Endothelial cell (in vitro differentiated cells): ENCODE measurements at regions not wholly inside any gene's neighbourhood (a gene's known extent, or its start where the extent isn't known, plus 50 kb on each side); places are given as distances from the start of the nearest gene placed in this dataset.

Source experiments
- DNase-seq: peaks from one replicate; pipeline ENCODE4 v3.0.0; 2021; ENCODE audit warnings: low spot score
- H3K27ac Mint-ChIP-seq: one replicate; pipeline ENCODE4 v1.8.0; 2021; ENCODE audit warnings: mixed read lengths, inconsistent platforms; ENCODE audit not compliant: unreplicated experiment
- H3K27me3 Mint-ChIP-seq: one replicate; pipeline ENCODE4 v1.8.0; 2021; ENCODE audit warnings: mild to moderate bottlenecking, moderate library complexity, mixed read lengths, inconsistent platforms; ENCODE audit not compliant: unreplicated experiment
- H3K36me3 Mint-ChIP-seq: one replicate; pipeline ENCODE4 v1.8.0; 2021; ENCODE audit warnings: mild to moderate bottlenecking, low read depth, mixed read lengths, inconsistent platforms; ENCODE audit not compliant: unreplicated experiment
- H3K4me1 Mint-ChIP-seq: one replicate; pipeline ENCODE4 v1.8.0; 2021; ENCODE audit warnings: mild to moderate bottlenecking, mixed read lengths, inconsistent platforms; ENCODE audit not compliant: unreplicated experiment
- H3K4me3 Mint-ChIP-seq: one replicate; pipeline ENCODE4 v1.8.0; 2021; ENCODE audit warnings: mild to moderate bottlenecking, mixed read lengths, inconsistent platforms; ENCODE audit not compliant: unreplicated experiment
- H3K9me3 Mint-ChIP-seq: one replicate; pipeline ENCODE4 v1.8.0; 2021; ENCODE audit warnings: mixed read lengths, inconsistent platforms; ENCODE audit not compliant: unreplicated experiment
- CTCF ChIP-seq: fragments of 200-600 bp; sonication (generic); IDR thresholded peaks from one replicate; pipeline ENCODE4 v1.5.0; 2021; ENCODE audit warnings: antibody characterized with exemption; ENCODE audit not compliant: unreplicated experiment

DNA sequence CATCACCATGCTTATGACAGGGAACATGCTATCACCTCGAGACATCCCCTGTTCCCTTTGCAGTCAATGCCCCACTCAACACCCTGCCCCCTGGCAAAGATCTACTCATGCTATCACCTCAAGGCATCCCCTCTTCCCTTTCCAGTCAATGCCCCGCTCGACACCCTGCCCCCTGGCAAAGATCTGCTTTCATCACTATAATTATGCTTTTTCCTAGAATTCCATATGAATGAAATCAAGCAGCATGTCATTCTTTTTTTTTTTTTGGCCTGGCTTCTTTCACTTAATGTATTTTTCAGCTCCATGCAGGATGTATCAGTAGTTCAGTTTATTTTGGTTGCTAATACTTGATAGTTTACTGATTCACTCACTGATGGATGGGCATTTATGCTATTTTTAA lies 554.9 kb downstream of the CDH26 start:
- H3K27me3 Mint-ChIP-seq: no peaks in the 10 kb centered on the region
- DNase-seq: no peak
- no peaks in the 10 kb centered on the region for H3K4me1 Mint-ChIP-seq
- H3K4me3 Mint-ChIP-seq: no peak overlapping the region
- no peaks in the 10 kb centered on the region for H3K9me3 Mint-ChIP-seq
- H3K27ac Mint-ChIP-seq: no peak overlapping the region
- no peak for TF ChIP-seq CTCF
- H3K36me3 Mint-ChIP-seq: no peaks in the 10 kb centered on the region

GRCh38 chr20:60516442-60516841 lies 558.2 kb downstream of the CDH26 start:
- Mint-ChIP-seq H3K9me3 (no peaks in the 10 kb centered on the region), H3K4me1 (no peaks in the 10 kb centered on the region), H3K36me3 (no peaks in the 10 kb centered on the region), H3K4me3 (no peak overlapping the region), H3K27me3 (no peaks in the 10 kb centered on the region), H3K27ac (no peak overlapping the region)
- no peak for TF ChIP-seq CTCF
- DNase-seq: no peak

DNA sequence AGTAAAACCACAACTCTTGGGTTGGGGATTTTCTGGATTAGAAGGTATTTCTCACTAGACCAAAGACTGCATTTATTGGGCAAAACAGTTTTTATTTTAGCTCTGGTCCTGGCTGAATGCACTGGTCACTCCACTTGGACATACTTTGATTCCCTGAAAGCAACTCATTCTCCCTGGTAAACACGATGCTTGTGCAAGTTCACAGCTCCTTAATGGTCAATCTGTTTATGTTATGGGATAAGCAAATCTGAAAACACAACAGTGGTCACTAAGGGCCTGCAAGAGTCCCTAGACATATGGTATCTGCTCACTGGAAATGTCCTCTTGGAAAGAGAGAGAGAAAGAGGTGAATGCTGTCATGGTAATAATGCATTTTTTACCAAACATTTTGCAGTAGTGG lies 559.8 kb downstream of the CDH26 start:
- Mint-ChIP-seq H3K9me3 (no peaks in the 10 kb centered on the region), H3K4me3 (no peak overlapping the region), H3K27ac (no peak overlapping the region), H3K4me1 (no peaks in the 10 kb centered on the region), H3K36me3 (no peaks in the 10 kb centered on the region), H3K27me3 (no peaks in the 10 kb centered on the region)
- DNase-seq: no peak
- no peak for TF ChIP-seq CTCF

DNA sequence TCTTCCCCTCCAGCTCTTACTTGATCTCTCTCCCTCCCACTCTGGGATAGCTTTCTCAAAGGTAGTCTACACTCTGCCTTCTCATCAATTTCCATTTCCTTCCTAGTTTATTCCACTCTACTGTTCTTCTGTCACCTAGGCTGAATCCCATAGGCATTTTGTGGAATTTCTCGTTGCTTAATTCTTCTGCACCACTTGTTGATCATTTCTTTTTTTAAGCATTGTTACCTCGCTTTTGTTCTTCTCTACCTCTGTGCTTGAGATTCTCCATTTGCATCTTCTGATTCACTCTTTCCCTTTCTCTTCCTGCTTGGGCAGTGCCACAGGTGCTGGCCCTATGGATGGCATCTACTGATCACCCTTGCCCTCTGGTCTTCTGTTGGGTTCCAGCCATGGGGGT lies 567.2 kb downstream of the CDH26 start:
- no peaks in the 10 kb centered on the region for H3K9me3 Mint-ChIP-seq
- H3K4me3 Mint-ChIP-seq: no peak overlapping the region
- peaks cover 4% of the 10 kb centered on the region for H3K27me3 Mint-ChIP-seq
- no peaks in the 10 kb centered on the region for H3K36me3 Mint-ChIP-seq
- peaks cover 3% of the 10 kb centered on the region for H3K4me1 Mint-ChIP-seq
- TF ChIP-seq CTCF: no peak
- DNase-seq: no peak
- H3K27ac Mint-ChIP-seq: no peak overlapping the region

- DNase-seq: no peak
- no peak overlapping the region for H3K4me3 Mint-ChIP-seq
Measured at GRCh38 chr20:60527656-60528055, 569.4 kb downstream of the CDH26 start.

More at GRCh38 chr20:60527656-60528055, 569.4 kb downstream of the CDH26 start:
- H3K27ac Mint-ChIP-seq: no peak overlapping the region
- H3K9me3 Mint-ChIP-seq: no peaks in the 10 kb centered on the region
- no peaks in the 10 kb centered on the region for H3K36me3 Mint-ChIP-seq
- TF ChIP-seq CTCF: no peak
- H3K27me3 Mint-ChIP-seq: peaks cover 4% of the 10 kb centered on the region
- H3K4me1 Mint-ChIP-seq: peaks cover 3% of the 10 kb centered on the region
